ENCODE measurements at regions not wholly inside any gene's neighbourhood (a gene's known extent, or its start where the extent isn't known, plus 50 kb on each side); places are given as distances from the start of the nearest gene placed in this dataset.

GRCh38 chr10:36173364-36173763 is 531.3 kb upstream of the FZD8 start:
- peak overlapping the region; percentile 60; the same call in 1 of the 2 replicates for H3K27ac ChIP-seq
- TF ChIP-seq CTCF (conservative IDR thresholded peaks at IDR 0.05), result no peak
- TF ChIP-seq ZFX (IDR thresholded peaks at IDR 0.05), result no peak

GRCh38 chr10:36171953-36172940 is 530.2 kb upstream of the FZD8 start:
- TF ChIP-seq ZFX (IDR thresholded peaks at IDR 0.05), result no peak
- H3K27ac ChIP-seq, result peak overlapping the region; percentile 63; the same call in 1 of the 2 replicates

GRCh38 chr10:36171556-36171952 is 529.5 kb upstream of the FZD8 start:
- no peak overlapping the region for H3K27ac ChIP-seq
- TF ChIP-seq CTCF (conservative IDR thresholded peaks at IDR 0.05) (no peak), ZFX (IDR thresholded peaks at IDR 0.05) (no peak)

GRCh38 chr10:36170943-36171501 is 528.9 kb upstream of the FZD8 start:
- H3K27ac ChIP-seq, result no peak overlapping the region
- TF ChIP-seq CTCF (conservative IDR thresholded peaks at IDR 0.05), result no peak
- no peak for TF ChIP-seq ZFX (IDR thresholded peaks at IDR 0.05)

GRCh38 chr10:36170142-36170719 is 528.1 kb upstream of the FZD8 start:
- H3K27ac ChIP-seq, result no peak overlapping the region
- TF ChIP-seq ZFX (IDR thresholded peaks at IDR 0.05) (no peak), CTCF (conservative IDR thresholded peaks at IDR 0.05) (no peak)

- TF ChIP-seq CTCF (conservative IDR thresholded peaks at IDR 0.05) (no peak), ZFX (IDR thresholded peaks at IDR 0.05) (no peak)
- no peak overlapping the region for H3K27ac ChIP-seq
These were observed 526.7 kb upstream of the FZD8 start for GRCh38 chr10:36168777-36169176.

GRCh38 chr10:36164556-36165504 is 522.7 kb upstream of the FZD8 start:
- no peak overlapping the region for H3K27ac ChIP-seq
- TF ChIP-seq ZFX (IDR thresholded peaks at IDR 0.05), result no peak
- TF ChIP-seq CTCF (conservative IDR thresholded peaks at IDR 0.05), result no peak

Data from C4-2B (cell line).